HG02678 (cell line): ENCODE measurements at regions not wholly inside any gene's neighbourhood (a gene's known extent, or its start where the extent isn't known, plus 50 kb on each side); places are given as distances from the start of the nearest gene placed in this dataset.
"Not testable (repeated sequence)": the region's sequence is repeated elsewhere in the genome, so short reads cannot be mapped to it uniquely, and the experiment has no call there.

Source experiments
- ATAC-seq: cut with Tn5 transposase; IDR thresholded peaks from one replicate; pipeline ENCODE4 v1.9.1; 2021; ENCODE audit warnings: mild to moderate bottlenecking, moderate library complexity; ENCODE audit not compliant: unreplicated experiment

DNA sequence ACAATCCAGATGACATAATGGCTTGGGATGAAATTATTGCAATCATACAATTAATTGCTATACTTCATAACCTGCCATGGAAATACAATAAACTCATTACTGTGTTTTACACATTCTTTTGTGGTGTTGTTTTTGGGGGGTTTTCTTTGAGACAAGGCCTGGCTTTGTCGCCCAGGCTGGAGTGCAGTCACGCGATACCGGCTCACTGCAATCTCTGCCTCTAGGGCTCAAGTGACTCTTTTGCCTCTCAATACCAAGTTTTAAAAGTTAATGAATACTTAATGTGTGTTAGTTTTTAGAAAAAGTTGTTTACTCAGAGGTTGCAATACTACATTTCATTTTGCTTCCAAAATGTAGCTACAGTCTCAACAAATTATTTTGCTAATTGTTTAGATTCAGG is 598.4 kb downstream of the CHSY3 start:
- ATAC-seq: no peak

DNA sequence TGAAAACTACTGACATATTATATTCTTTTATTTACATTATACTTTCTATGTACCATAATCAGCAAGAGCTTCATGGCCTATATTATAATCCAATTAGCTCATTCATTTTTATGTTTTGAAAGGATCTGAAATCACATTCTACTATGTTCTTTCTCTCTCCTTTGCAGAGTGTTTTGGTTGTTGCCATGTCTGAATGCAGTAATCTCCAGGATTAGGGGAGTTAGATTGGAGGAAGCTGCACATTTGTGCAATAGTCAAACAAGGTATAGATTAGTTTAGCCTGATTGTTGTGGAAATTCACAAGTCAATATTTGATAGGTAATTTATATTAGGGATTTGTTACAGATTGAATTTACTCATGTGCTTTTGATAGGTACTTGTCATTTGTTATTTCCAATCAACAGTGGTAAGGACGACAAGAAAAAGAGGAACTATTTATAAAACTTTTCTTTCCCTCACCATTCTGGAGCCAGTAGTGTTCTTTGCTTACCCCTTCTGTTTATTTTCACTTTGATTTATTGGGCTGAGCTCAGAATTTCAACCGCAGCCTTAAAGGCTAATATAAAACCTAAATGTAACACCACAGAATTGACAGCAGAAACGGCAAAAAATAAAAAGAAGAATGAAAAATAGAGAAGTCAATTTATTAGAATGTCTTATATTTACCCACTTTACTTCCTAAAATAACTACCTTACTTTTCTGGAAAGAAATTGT is 597.0 kb downstream of the CHSY3 start:
- ATAC-seq: no peak

- ATAC-seq: not testable (repeated sequence)
These were observed 596.2 kb downstream of the CHSY3 start for GRCh38 chr5:130500495-130500894.

DNA sequence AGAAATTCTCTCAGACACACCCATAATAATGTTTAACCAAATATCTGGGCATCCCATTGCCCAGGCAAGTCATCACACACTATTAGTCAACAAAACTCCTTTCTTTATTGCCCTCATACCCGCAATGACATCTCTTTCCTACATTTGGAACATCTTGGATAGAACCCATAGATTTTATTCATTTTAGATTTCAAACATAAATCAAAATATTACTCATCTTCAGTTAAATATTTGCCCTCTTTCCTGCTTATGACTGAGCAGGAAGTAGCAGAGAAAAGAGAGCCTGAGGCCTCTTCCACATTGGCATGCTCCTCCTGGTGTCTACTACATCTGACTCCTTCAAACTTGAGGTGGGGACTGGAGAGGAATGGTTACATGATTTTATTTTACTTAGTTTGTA is 592.0 kb downstream of the CHSY3 start:
- no peak for ATAC-seq

GRCh38 chr5:130488252-130488651 is 584.0 kb downstream of the CHSY3 start:
- ATAC-seq: no peak

GRCh38 chr5:130479045-130479804 is 575.0 kb downstream of the CHSY3 start:
- no peak for ATAC-seq

- no peak for ATAC-seq
These were observed 572.1 kb downstream of the CHSY3 start for GRCh38 chr5:130476325-130476724.

DNA sequence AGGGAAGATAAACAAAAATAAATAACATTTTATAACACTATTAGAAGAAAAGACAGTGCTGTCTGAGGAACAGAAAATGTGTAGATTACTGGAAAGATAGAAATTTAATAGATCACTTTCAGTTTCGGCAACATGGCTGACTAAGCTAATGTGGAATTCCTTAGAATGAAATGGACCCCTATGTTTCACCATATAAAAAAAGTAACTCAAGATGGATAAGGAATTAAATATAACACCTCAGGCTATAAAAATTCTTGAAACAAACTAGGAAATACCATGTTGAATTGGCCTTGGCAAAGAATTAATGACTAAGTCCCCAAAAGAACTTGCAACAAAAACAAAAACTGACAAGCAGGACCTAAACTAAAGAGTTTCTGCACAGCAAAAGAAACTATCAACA is 558.3 kb downstream of the CHSY3 start:
- ATAC-seq: no peak

DNA sequence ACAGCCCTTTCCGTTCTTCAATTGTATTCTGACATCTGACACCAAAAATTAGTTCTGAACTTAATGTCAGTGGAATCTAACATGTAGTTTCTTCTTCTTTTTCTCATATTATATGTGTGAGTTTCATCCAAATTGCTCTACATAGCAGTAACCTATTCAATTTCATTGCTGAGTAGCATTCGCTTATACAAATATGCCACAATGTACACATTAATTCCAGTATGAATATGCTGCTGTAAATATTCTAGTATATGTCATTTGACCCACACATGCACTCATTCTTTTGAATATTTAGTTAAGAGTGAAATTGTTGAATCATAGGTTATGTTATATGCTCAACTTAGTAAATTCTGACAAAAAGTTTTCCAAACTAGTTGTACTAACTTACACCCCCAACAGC is 550.9 kb downstream of the CHSY3 start:
- no peak for ATAC-seq

DNA sequence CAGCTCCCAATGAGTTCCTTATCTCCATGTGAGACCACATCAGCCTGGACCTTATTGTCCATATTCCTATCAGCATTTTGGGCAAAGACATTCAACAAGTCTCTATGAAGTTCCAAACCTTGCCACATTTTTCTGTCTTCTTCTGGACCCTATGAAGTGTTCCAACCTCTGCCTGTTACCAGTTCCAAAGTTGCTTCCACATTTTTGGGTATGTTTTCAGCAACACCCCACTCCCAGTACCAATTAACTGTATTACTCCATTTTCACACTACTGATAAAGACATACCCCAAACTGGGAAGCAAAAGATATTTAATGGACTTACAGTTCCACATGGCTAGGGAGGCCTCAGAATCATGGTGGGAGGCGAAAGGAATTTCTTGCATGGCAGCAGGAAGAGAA is 548.5 kb downstream of the CHSY3 start:
- no peak for ATAC-seq

- no peak for ATAC-seq
These were observed 532.2 kb downstream of the CHSY3 start for GRCh38 chr5:130436430-130436829.

DNA sequence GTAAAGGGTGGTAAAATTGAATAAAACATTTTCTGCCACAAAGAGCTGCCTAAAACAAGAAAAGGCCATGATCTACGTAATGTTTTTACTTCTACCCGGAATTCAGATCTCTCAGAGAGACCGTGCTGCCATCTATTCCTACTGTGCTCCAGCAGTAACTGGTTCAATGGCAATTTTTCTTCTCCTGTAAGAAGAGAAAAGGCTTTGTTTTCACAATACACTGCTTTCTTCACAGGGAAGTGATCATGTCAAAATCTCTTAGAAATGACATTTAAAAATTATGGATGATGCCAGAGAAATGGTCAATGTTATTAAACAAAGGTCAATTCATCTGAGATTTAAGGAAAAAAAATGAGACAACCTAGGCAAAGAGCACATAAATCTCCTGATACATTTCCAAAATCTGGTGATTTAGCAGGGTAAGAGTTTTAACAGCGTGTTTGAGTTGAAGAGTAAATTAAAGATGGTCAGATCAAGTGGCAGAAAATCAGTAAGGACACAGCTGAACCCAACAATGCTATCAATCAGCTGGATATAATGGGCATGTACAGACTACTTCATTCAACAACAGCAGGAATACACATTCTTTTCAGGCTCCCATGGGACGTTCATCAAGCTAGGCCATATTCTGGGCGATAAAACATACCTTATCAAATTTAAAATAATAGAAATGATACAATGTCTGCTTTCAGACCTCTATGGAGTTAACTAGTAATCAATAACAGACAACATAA is 523.1 kb downstream of the CHSY3 start:
- ATAC-seq: no peak

GRCh38 chr5:130425424-130425823 is 521.2 kb downstream of the CHSY3 start:
- no peak for ATAC-seq

DNA sequence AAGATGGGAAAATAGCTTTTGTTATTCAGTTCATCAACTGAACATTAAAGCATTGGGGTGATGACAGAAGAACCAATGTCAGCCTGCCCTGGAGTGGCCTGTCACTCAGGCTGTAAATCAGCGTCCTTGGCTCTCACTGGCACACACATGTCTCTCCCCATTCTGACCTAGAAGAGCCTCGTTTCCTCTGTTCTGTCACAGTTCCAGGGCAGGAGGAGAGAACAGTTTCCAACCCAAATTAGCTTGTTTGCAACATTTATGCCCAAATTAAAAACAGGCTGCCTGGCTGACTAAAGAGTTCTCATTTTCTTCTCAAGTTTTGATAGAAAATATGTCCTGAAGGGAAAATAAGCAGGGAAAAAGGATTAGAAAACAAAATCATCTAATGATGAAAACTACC is 520.1 kb downstream of the CHSY3 start:
- no peak for ATAC-seq

DNA sequence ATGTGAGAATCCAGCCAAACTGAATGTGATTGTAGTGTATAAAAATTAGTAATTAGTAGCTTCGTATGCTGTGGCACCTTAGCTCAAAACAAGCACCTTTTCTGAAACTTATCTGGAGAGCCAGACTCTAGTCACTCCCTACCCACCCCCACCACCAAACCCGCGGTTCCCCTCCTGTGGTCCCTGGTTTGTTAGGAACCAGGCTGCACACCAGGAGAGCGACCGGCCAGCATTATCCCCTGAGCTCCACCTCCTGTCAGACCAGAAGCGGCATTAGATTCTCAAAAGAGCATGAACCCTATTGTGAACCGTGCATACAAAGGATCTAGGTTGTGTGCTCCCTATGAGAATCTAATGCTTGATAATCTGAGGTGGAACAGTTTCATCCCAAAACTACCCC is 498.6 kb downstream of the CHSY3 start:
- ATAC-seq: no peak

- ATAC-seq: no peak
These were observed 495.8 kb downstream of the CHSY3 start for GRCh38 chr5:130400091-130400490.

- ATAC-seq: no peak
These were observed 494.6 kb downstream of the CHSY3 start for GRCh38 chr5:130398825-130399224.

DNA sequence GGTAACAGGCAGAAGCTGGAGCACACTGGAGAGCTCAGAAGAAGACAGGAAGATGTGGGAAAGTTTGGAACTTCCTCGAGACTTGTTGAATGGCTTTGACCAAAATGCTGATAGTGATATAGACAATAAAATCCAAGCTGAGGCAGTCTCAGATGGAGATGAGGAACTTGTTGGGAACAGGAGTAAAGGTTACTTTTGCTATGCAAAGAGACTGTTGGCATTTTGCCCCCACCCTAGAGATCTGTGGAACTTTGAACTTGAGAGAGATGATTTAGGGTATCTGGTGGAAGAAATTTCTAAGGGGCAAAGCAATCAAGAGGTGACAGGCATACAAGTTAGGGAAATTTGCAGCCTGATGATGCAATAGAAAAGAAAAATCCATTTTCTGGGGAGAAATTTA is 493.5 kb downstream of the CHSY3 start:
- not testable (repeated sequence) for ATAC-seq

GRCh38 chr5:130397132-130397531 is 492.9 kb downstream of the CHSY3 start:
- no peak for ATAC-seq

- not testable (repeated sequence) for ATAC-seq
These were observed 487.5 kb downstream of the CHSY3 start for GRCh38 chr5:130391727-130392264.

DNA sequence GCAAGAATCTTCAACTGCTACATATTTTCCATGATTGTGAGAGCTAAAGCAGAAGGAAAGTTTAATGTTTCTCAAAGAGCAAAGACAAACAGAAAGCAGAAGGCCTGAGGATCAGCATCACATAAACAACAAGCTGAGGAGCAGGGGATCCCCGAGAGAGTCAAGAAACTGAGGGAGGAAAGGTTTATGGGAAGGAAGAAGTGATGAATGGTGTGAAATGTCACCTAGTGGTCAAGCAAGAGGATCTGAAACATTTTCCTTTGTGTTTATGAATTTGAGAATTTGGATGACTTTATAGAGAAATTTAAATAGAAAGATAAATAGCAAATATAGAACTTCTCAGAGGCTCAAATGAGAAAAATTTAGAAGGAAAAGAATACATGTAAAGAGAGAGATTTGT is 481.9 kb downstream of the CHSY3 start:
- ATAC-seq: no peak

DNA sequence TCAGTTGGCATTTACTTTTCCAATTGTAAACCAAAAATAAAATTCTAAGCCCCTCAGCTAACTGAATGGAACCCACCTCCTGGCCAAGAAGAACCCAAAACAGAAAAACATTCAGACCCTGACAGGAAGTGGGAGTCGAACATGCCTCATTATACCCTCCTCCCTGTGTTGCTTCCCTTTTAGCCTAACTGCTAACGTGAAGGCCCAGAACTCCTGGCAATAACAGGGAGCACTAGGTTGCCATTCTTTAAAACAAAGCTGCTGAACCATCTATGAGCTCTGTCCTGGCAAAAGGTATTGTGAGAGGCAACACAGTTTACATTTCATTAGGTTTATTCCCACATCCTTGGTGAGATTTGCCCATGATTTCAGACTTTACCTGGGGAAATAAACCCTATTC is 481.4 kb downstream of the CHSY3 start:
- no peak for ATAC-seq
